GM21619 (cell line): ENCODE measurements at regions not wholly inside any gene's neighbourhood (a gene's known extent, or its start where the extent isn't known, plus 50 kb on each side); places are given as distances from the start of the nearest gene placed in this dataset.
"Not testable (repeated sequence)": the region's sequence is repeated elsewhere in the genome, so short reads cannot be mapped to it uniquely, and the experiment has no call there.

ENCODE experiments used
- ATAC-seq: cut with Tn5 transposase; IDR thresholded peaks from one replicate; pipeline ENCODE4 v1.9.1; 2021; ENCODE audit not compliant: unreplicated experiment

GRCh38 chr10:118423800-118424442, 81.8 kb upstream of the FAM204A start:
- ATAC-seq = peak; percentile 97

- no peak for ATAC-seq
Observed at GRCh38 chr10:118422241-118422640, 80.1 kb upstream of the FAM204A start.

- ATAC-seq = not testable (repeated sequence)
Observed at GRCh38 chr10:118420049-118420448, 77.9 kb upstream of the FAM204A start.

GRCh38 chr10:118412932-118413331, 70.8 kb upstream of the FAM204A start:
- no peak for ATAC-seq

- ATAC-seq = no peak
Observed at GRCh38 chr10:118412132-118412760, 70.1 kb upstream of the FAM204A start.

GRCh38 chr10:118409295-118409694, 67.2 kb upstream of the FAM204A start:
- ATAC-seq = no peak

GRCh38 chr10:118408181-118408580, 66.1 kb upstream of the FAM204A start:
- no peak for ATAC-seq

- ATAC-seq = no peak
Observed at GRCh38 chr10:118407777-118408176, 65.7 kb upstream of the FAM204A start.

- ATAC-seq = no peak
Observed at GRCh38 chr10:118407026-118407425, 64.9 kb upstream of the FAM204A start.

- no peak for ATAC-seq
Observed at GRCh38 chr10:118405928-118406327, 63.8 kb upstream of the FAM204A start.

GRCh38 chr10:118403967-118404366, 61.8 kb upstream of the FAM204A start:
- no peak for ATAC-seq

- ATAC-seq = no peak
Observed at GRCh38 chr10:118401708-118402193, 59.6 kb upstream of the FAM204A start.

- ATAC-seq = no peak
Observed at GRCh38 chr10:118397391-118397790, 55.3 kb upstream of the FAM204A start.

GRCh38 chr10:118395947-118396346, 53.8 kb upstream of the FAM204A start:
- no peak for ATAC-seq

- ATAC-seq = no peak
Observed at GRCh38 chr10:118394301-118395200, 52.4 kb upstream of the FAM204A start.

- ATAC-seq = no peak
Observed at GRCh38 chr10:118392761-118393160, 50.6 kb upstream of the FAM204A start.
